Astrocyte (in vitro differentiated cells and primary cell): ENCODE measurements at regions not wholly inside any gene's neighbourhood (a gene's known extent, or its start where the extent isn't known, plus 50 kb on each side); places are given as distances from the start of the nearest gene placed in this dataset.

ENCODE experiments used
- DNase-seq: peaks from one replicate; pipeline ENCODE4 v3.0.0-alpha.2; 2010; ENCODE audit warnings: low read depth
- FAIRE-seq: peaks from 2 replicates; lab custom pipeline; 2011; peaks lifted over from hg19 to GRCh38; lab: Jason Lieb, UNC
- H2AFZ ChIP-seq: 2 replicates; pipeline ENCODE4 v1.6.0; 2012; ENCODE audit warnings: low read depth, low read length, inconsistent platforms
- H3K27ac ChIP-seq: 2 replicates; pipeline ENCODE4 v1.5.1; 2011; ENCODE audit warnings: low read depth, low read length, inconsistent platforms
- H3K27me3 ChIP-seq: 2 replicates; pipeline ENCODE4 v1.6.0; 2011; ENCODE audit warnings: low read length, inconsistent platforms; ENCODE audit not compliant: insufficient read depth
- H3K36me3 ChIP-seq: 2 replicates; pipeline ENCODE4 v1.5.1; 2011; ENCODE audit warnings: low read length, inconsistent platforms; ENCODE audit not compliant: insufficient read depth
- H3K4me1 ChIP-seq: 2 replicates; pipeline ENCODE4 v1.5.1; 2011; ENCODE audit warnings: low read length, inconsistent platforms; ENCODE audit not compliant: insufficient read depth
- H3K4me2 ChIP-seq: 2 replicates; pipeline ENCODE4 v1.6.0; 2012; ENCODE audit warnings: low read length, inconsistent platforms
- H3K4me3 ChIP-seq: 2 replicates; pipeline ENCODE4 v1.5.1; 2011; ENCODE audit warnings: low read depth, mild to moderate bottlenecking, low read length, inconsistent platforms; ENCODE audit not compliant: insufficient read depth
- H3K79me2 ChIP-seq: 2 replicates; pipeline ENCODE4 v1.6.0; 2012; ENCODE audit warnings: mild to moderate bottlenecking, low read length, inconsistent platforms; ENCODE audit not compliant: insufficient read depth
- H3K9ac ChIP-seq: 2 replicates; pipeline ENCODE4 v1.6.0; 2012; ENCODE audit warnings: mild to moderate bottlenecking, low read length, inconsistent platforms
- H3K9me3 ChIP-seq: 2 replicates; pipeline ENCODE4 v1.5.1; 2012; ENCODE audit warnings: low read depth, mild to moderate bottlenecking, low read length, inconsistent platforms; ENCODE audit not compliant: insufficient read depth
- H4K20me1 ChIP-seq: 2 replicates; pipeline ENCODE4 v1.6.0; 2012; ENCODE audit warnings: low read length, inconsistent platforms; ENCODE audit not compliant: insufficient read depth
- H3K27ac Mint-ChIP-seq: one replicate; pipeline ENCODE4 v1.8.0; 2021; ENCODE audit warnings: mild to moderate bottlenecking, mixed read lengths; ENCODE audit not compliant: unreplicated experiment
- H3K27me3 Mint-ChIP-seq: one replicate; pipeline ENCODE4 v1.8.0; 2021; ENCODE audit warnings: low read depth, mixed read lengths; ENCODE audit not compliant: unreplicated experiment
- H3K36me3 Mint-ChIP-seq: one replicate; pipeline ENCODE4 v1.8.0; 2021; ENCODE audit warnings: low read depth, mixed read lengths; ENCODE audit not compliant: unreplicated experiment
- H3K4me1 Mint-ChIP-seq: one replicate; pipeline ENCODE4 v1.8.0; 2021; ENCODE audit warnings: low read depth, mixed read lengths; ENCODE audit not compliant: unreplicated experiment
- H3K4me3 Mint-ChIP-seq: one replicate; pipeline ENCODE4 v1.8.0; 2021; ENCODE audit warnings: mild to moderate bottlenecking, moderate library complexity, mixed read lengths; ENCODE audit not compliant: unreplicated experiment
- H3K9me3 Mint-ChIP-seq: one replicate; pipeline ENCODE4 v1.8.0; 2021; ENCODE audit warnings: mild to moderate bottlenecking, mixed read lengths; ENCODE audit not compliant: unreplicated experiment
- EZH2 ChIP-seq: IDR thresholded peaks from 2 replicates; pipeline ENCODE4 v1.6.1; 2012; ENCODE audit warnings: mild to moderate bottlenecking, low read length, inconsistent platforms; ENCODE audit not compliant: insufficient read depth
- TF ChIP-seq, protein P1 (sequence below): IDR thresholded peaks from 2 replicates; pipeline ENCODE4 v1.5.1; 2011; ENCODE audit warnings: low read depth, mild to moderate bottlenecking, inconsistent platforms, low read length, moderate library complexity; ENCODE audit not compliant: insufficient read depth

DNA sequence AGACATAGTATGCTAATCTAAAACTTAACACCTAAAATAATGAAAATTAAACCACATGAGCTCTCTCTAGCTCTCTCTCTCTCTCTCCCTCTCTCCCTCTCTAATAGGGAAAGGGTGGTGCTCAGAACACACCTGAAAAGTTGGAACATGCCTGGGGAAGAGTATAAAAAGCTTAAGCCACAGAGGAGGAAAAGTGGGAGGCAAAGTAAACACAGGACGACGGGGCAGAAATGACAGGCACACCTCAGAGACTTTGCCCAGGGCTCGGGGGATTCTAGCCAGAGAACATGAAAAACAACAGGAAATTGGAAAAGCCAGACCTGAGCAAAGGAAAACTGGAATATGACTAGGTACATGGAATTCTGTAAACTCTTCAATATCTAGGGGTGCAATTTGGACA, 666.1 kb downstream of the BCL11A start:
- Mint-ChIP-seq H3K27ac (no peak overlapping the region), H3K36me3 (no peaks in the 10 kb centered on the region), H3K4me3 (no peak overlapping the region), H3K9me3 (no peaks in the 10 kb centered on the region), H3K27me3 (peaks cover 4% of the 10 kb centered on the region), H3K4me1 (peaks cover 3% of the 10 kb centered on the region)
- TF ChIP-seq EZH2 = no peak
- TF ChIP-seq, protein P1, sequence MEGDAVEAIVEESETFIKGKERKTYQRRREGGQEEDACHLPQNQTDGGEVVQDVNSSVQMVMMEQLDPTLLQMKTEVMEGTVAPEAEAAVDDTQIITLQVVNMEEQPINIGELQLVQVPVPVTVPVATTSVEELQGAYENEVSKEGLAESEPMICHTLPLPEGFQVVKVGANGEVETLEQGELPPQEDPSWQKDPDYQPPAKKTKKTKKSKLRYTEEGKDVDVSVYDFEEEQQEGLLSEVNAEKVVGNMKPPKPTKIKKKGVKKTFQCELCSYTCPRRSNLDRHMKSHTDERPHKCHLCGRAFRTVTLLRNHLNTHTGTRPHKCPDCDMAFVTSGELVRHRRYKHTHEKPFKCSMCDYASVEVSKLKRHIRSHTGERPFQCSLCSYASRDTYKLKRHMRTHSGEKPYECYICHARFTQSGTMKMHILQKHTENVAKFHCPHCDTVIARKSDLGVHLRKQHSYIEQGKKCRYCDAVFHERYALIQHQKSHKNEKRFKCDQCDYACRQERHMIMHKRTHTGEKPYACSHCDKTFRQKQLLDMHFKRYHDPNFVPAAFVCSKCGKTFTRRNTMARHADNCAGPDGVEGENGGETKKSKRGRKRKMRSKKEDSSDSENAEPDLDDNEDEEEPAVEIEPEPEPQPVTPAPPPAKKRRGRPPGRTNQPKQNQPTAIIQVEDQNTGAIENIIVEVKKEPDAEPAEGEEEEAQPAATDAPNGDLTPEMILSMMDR = no peak
- H3K4me2 ChIP-seq = no peak overlapping the region
- H4K20me1 ChIP-seq = no peaks in the 10 kb centered on the region
- H3K4me3 ChIP-seq = no peak overlapping the region
- H3K4me1 ChIP-seq = no peaks in the 10 kb centered on the region
- no peak overlapping the region for H3K9ac ChIP-seq
- FAIRE-seq = no peak
- no peak overlapping the region for H2AFZ ChIP-seq
- no peak for DNase-seq
- H3K9me3 ChIP-seq = peaks cover 3% of the 10 kb centered on the region
- no peaks in the 10 kb centered on the region for H3K36me3 ChIP-seq
- no peaks in the 10 kb centered on the region for H3K79me2 ChIP-seq
- H3K27ac ChIP-seq = no peak overlapping the region
- H3K27me3 ChIP-seq = no peaks in the 10 kb centered on the region

DNA sequence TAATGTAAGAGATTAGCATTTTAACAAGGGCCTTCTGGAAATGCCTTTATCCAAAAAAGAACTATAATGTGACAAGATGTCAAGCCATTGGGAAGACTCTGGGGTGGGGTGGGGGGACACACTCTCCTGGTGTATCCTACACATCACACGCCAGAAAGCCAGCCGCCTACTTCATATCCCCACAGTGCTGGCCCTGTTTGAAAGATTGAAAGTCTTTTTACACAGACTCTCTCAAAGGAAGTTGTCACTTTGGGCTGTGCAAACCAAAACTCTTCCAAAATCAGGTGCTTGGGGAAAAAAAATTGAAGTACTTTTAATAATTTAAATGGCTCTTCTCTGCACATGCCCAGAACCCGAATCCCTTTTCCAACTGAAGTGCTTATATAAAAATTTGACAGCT, 666.7 kb downstream of the BCL11A start:
- no peak overlapping the region for H3K27ac ChIP-seq
- H2AFZ ChIP-seq = no peak overlapping the region
- no peak for FAIRE-seq
- H3K9ac ChIP-seq = no peak overlapping the region
- H3K27me3 Mint-ChIP-seq = peaks cover 4% of the 10 kb centered on the region
- no peak overlapping the region for H3K27ac Mint-ChIP-seq
- H3K4me3 Mint-ChIP-seq = no peak overlapping the region
- TF ChIP-seq, protein P1 = no peak
- TF ChIP-seq EZH2 = no peak
- H3K27me3 ChIP-seq = no peaks in the 10 kb centered on the region
- H4K20me1 ChIP-seq = no peaks in the 10 kb centered on the region
- no peak overlapping the region for H3K4me2 ChIP-seq
- H3K79me2 ChIP-seq = no peaks in the 10 kb centered on the region
- H3K4me1 ChIP-seq = no peaks in the 10 kb centered on the region
- H3K4me3 ChIP-seq = no peak overlapping the region
- no peaks in the 10 kb centered on the region for H3K9me3 Mint-ChIP-seq
- peaks cover 3% of the 10 kb centered on the region for H3K9me3 ChIP-seq
- peaks cover 3% of the 10 kb centered on the region for H3K4me1 Mint-ChIP-seq
- no peaks in the 10 kb centered on the region for H3K36me3 Mint-ChIP-seq
- DNase-seq = no peak
- no peaks in the 10 kb centered on the region for H3K36me3 ChIP-seq

DNA sequence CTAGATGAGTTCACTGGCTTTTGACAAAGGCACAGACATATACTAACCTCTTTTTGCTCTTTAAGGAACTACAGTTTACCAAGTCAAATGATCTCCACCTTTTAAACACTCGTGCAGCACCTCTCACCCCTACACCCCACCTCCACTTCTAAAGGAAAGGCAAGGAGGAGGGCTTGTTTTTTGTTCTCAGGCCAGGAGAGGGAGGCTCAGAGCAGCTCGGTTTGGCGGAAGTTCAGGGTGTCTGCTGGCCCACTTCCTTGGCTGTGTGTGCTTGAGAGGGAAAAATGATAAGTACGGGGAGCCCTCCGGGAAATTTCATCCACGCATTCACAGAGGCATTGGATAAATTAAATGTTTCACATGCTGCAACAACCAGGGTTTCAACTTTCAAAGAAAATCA, 667.9 kb downstream of the BCL11A start:
- Mint-ChIP-seq H3K36me3 (no peaks in the 10 kb centered on the region), H3K4me3 (no peak overlapping the region), H3K27me3 (peaks cover 4% of the 10 kb centered on the region), H3K9me3 (no peaks in the 10 kb centered on the region), H3K27ac (no peak overlapping the region), H3K4me1 (peaks cover 3% of the 10 kb centered on the region)
- Histone ChIP-seq H3K9me3 (peaks cover 3% of the 10 kb centered on the region), H3K27ac (no peak overlapping the region), H2AFZ (no peak overlapping the region), H3K27me3 (no peaks in the 10 kb centered on the region), H3K4me1 (no peaks in the 10 kb centered on the region), H3K9ac (no peak overlapping the region), H4K20me1 (no peaks in the 10 kb centered on the region), H3K79me2 (no peaks in the 10 kb centered on the region), H3K4me3 (no peak overlapping the region), H3K36me3 (no peaks in the 10 kb centered on the region), H3K4me2 (no peak overlapping the region)
- FAIRE-seq (no peak), DNase-seq (no peak)
- TF ChIP-seq, protein P1 = no peak
- no peak for TF ChIP-seq EZH2
